ENCODE measurements at regions not wholly inside any gene's neighbourhood (a gene's known extent, or its start where the extent isn't known, plus 50 kb on each side); places are given as distances from the start of the nearest gene placed in this dataset.

- no peak for DNase-seq
Observed at GRCh38 chr3:43869491-43869890, 178.8 kb downstream of the ABHD5 start.

GRCh38 chr3:43870120-43870519, 179.4 kb downstream of the ABHD5 start:
- DNase-seq: no peak

DNA sequence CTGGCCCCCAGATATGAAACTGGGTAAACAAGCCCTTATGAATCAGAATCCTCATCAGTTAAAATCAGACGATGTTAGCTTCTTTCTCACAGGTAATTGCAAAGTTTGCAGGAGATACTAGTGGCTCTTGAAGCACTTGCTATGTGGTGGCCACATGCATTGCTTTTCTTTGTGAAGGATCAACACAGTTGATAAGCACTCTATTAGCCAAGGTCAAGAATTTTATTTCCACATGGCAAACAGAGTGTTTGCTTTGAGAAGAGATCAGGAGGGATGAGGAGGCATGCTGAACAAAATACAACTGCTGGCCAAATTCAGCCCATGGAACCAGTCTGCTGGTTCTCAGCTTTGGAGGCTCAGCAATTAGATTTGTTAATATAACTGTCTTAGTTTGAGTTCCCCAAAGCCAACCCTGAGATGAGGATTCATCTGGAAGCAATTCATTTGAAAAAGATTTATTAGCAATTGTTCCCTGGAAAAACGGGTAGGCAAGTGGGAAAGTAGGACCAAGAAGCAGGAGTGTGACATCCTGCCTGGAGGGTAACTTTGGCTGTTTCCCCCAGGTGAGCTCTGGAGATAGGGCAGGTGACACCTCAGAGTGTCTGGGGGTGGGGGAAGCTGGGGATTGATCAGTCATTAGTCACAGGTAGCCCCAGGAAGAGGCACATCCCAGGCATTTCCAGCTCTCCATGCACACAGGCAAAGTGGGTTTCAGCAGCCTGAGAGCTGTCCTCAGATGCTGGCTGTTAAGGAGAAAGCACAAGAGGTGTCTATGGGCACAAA, 180.3 kb downstream of the ABHD5 start:
- DNase-seq: no peak

GRCh38 chr3:43871627-43872245, 181.0 kb downstream of the ABHD5 start:
- no peak for DNase-seq

DNA sequence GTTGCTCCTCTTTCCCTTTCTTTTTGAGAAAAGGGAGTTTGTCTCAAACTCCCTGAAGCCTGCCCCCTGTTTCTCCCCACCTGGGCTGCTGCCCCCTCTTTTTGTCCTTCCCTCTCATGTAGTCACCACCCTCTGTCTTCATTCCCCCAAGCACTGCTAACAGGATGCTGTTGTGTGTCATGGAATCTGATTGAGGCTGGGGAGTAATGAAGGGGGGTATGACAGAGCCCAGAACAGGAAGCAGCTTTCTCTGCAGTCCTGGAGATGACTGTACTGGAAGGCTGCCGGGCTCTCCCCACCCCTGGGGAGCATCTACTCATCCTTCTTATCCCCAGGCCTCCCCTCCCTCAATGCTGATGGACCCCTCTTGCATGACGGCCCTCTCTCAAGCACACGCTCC, 181.6 kb downstream of the ABHD5 start:
- no peak for DNase-seq

DNA sequence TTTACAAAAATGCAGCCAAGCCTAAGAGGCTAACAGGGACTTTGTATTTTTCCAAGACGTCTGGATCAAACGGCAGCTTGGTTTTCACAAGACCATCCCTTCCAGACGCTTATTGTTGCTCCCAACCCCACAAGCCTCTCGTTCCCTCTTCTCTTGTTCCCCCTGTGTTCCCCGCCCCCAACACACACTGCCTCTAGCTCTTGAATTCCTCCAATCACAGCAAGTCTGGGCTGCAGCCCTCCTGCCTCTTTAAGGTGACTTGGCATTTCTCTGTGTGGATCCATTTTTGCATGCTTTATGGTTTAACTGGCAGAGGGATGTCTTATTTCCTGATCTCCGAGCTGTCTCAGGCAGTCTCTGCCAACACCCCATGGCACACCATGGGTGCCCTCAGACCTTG, 182.2 kb downstream of the ABHD5 start:
- DNase-seq: no peak

GRCh38 chr3:43873723-43874122, 183.0 kb downstream of the ABHD5 start:
- no peak for DNase-seq

DNA sequence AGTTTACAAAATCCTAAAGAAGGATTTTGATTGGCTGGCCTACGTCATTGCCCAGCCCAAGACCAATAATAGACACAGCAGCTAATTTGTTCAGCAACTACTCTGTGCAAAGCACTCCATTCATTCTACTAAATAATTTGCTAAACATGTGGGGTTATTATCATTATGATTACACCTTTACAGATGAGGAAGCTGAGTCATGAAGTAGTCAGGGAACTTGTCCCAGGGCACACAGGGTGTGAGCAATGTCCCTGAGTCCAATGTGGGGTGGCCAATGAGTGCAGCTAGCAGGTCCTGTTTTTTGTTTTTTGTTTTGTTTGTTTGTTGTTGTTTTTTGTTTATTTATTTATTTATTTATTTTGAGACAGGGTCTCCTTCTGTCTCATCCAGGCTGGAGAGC, 183.6 kb downstream of the ABHD5 start:
- DNase-seq: no peak

DNA sequence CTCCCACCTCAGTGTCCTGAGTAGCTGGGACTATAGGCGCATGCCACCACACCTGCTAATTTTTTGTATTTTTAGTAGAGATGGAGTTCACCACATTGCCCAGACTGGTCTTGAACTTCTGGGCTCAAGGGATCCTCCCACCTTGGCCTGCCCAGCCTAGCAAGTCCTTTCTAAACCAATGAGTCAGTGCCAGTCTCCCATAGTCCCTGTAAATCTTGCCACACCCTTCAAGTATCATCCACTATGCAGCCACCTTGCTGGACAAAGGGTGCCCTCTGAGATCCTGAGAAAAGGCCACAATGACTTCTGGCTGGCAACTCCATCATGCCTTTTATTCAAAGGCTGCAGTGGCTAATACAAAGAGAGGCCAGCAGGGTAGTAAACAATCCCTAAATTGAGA, 184.0 kb downstream of the ABHD5 start:
- no peak for DNase-seq

DNA sequence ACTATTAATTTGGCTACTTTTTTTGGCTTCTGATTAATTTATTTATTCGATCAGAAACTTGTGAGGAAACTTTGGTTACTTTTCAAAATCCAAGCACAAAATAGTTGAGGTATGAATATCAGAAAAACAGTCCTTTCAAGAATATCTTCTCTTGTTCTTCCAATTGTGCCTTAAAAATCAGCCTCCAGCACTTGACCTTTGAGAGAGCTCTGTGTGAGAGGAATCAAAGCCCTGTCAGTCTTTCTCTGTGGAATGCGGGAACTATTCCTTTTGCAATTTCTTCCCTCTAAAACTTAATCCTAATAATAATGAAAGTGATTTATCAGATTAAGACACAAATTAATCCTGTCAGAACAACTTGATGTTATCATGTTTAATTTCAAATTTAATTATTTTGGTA, 185.9 kb downstream of the ABHD5 start:
- DNase-seq: no peak

GRCh38 chr3:43879166-43879565, 188.4 kb downstream of the ABHD5 start:
- DNase-seq: no peak

DNA sequence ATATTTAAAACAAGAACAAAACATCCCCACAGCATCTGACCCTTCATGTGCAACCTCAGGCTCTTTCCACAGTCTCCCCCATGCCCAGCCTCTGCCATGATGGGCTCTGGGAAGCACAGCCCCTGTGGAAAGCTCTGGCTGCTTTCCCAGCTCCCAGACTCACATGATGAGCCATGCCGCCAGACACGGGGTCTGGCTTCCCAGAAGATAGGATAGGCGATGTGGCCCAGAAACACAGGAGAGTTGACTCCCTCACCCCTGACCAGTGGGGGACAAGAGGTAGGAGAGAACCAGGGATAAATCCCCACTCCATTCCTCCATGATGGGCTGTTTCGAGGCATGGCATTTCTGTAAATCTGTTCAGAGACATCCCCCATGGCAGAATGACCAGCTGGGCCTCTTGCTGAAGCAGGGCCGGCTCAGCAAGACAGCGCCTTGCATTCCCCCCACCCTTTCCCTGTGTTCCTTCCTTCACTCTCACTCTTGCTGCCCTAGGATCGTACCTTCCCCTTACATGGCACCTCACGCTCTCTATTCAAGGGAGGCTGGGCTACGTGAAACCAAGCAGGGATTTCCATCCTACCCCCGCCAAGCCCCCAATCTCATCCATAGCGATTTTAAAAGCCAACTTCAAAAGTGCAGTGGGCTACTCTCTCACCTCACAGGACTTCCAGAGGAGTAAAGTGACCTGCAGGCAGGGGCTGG, 192.4 kb downstream of the ABHD5 start:
- no peak for DNase-seq

DNA sequence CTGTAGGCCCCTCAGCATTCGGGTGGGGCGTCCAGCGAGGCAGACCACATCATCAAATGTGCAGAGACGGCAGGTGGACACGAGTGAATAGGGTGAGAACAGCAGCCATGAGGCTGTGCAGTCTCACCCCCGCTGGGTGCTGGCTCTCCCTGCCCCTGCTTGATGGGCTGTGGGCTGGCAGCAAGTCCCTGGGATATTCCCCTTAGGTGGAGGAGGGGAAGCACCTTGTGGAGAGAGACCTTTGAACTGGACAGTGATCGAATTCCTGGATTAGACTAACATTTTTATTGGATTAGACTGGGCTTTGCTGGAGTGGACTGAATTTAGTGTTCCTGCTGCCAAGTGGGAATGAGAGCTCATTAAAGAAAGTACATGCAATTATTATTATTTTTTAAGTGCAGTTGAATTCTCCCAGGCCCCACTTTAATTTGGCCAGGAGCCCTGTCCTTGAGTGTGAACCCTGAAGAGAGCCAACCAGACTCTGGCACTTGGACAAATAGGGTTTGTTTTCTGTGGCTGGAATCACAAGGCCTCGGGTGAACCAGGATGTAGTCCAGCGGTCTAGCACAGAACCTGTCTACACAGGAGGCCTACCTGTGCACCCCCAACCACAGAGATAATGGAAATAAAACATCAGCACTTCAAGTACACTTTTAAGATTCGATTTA, 193.1 kb downstream of the ABHD5 start:
- DNase-seq: no peak

GRCh38 chr3:43884581-43884980, 193.8 kb downstream of the ABHD5 start:
- no peak for DNase-seq

- DNase-seq: no peak
Observed at GRCh38 chr3:43885908-43886618, 195.3 kb downstream of the ABHD5 start.

DNA sequence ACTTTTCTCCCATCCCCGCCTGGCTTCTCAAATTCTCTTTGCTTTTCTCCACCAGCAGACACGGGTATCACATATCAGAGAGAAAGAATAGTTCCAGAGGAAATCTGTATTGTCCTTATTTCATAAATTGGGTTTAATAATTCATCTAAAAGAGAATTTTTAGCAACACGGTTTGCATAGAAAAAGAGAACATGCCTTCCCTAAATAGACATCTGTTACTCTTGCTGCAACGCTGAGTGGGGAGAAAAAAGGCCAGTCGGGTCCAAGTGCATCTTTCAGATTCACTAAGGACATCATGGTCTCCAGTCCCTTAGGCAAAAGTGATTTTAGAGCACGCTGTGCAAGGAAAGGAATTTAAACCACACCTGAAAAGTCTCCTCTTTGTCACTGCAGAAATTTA, 201.3 kb downstream of the ABHD5 start:
- DNase-seq: no peak

GRCh38 chr3:43892526-43892925, 201.8 kb downstream of the ABHD5 start:
- no peak for DNase-seq

GRCh38 chr3:43893727-43894126, 203.0 kb downstream of the ABHD5 start:
- DNase-seq: no peak

DNA sequence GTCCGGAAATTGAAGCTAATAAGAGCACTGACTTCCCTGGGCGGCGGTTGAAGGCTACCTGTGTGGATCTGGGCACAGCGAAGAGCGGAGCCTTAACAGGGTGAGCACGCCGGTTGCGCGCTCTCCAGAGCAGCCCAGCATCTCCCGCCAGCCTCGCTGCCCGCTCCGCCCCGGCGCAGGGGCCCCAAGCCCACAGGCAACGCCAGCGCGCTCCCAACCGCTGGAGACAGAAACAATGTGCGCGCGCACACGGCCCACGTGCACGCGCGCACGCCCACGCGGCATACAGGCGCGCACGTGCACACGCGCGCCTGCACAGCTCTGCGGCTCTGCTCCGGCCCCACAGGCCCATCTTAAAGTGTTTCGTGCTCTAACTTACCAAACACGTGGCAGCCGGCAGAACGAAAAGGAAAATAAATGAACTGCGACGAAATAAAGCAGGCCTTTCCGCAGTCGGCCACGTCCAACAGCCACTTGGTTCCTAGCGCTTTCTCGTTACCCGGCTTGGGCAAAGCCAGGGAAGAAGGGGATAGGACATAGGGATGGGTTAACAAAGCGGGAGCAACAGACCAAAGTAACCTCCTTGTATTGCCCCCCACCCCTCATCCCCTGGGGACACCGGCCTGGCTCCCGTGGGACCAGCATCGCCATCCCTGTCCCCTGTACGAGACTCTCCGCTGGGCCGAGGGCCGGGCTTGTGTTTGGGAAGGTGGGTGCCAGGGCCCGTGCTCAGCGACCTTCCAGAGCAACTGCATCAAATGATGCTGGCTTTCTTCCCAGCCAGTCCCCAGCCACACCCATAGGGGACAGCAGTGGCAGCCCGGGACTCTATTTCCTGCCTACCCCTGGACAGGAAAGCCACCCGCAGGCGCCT, 203.7 kb downstream of the ABHD5 start:
- no peak for DNase-seq

DNA sequence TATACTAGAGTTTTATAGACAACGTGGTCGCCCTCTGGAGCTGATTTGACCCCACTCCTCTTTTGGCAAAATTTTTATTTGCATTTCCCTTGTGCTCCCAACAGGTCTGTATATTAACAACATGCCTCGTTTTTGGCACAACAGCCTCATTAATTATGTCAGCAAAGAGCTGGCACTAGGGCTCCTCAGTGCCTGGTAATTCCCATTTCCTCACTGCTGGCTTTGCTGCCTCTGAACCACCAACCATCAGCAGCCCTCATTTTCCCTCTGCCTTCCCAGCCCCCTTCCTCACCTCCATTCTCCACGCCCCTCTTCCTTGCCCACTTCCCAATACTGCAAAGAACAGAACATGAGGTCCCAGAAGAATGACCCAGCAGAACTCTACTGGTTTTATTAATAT, 204.8 kb downstream of the ABHD5 start:
- no peak for DNase-seq

DNA sequence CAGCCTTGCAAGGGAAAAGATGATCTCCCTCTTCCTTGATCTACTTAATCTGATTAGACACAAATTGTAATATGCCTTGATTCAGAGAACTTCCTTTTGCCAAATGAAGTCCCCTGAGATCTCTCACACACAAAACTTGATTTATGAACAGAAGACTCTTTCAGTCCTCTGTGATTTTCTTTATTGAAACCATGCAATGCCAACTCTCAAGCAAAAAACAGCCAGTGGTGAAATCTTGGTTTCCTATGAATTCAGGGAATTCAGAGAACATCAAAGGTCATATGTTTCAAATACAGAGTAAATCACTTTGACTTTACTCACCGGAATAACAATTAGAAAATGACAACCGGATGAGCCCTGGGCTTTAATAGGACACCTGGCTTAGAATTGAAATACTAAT, 211.7 kb downstream of the ABHD5 start:
- no peak for DNase-seq

DNA sequence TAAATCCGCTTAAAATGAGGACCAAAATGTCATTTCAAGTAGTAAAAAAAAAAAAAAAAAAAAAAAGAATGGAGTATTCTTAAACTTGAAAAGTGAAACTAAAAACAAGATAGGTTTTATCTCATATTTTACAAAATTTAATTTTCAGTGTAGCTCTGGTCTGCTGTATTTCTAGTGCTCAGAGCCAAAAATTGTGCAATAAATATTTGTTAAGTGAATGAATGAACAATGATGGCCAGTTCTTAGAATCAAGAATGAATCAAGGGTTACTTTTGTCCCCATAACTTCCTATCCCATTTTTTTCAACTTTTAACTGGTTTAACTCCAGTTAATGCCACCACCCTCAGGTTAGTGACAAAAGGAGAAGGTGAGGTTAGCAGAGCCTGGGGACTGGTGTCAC, 214.4 kb downstream of the ABHD5 start:
- no peak for DNase-seq

Data from CD4-positive, alpha-beta T cell treated with Interleukin-12 subunit alpha and Interleukin-12 subunit beta, for 1 hour (primary cell).